Left cardiac atrium (tissue), 4 donors: ENCODE measurements at regions not wholly inside any gene's neighbourhood (a gene's known extent, or its start where the extent isn't known, plus 50 kb on each side); places are given as distances from the start of the nearest gene placed in this dataset.

ENCODE experiments used
- ATAC-seq, 2 donors: fragments of 200-7000 bp; cut with Tn5 transposase; one replicate each; pipeline ENCODE4 v1.9.1; 2020; ENCODE audit warnings: mild to moderate bottlenecking in 2 of 2, moderate library complexity in 2 of 2
- DNase-seq: peaks from one replicate; pipeline ENCODE4 v3.0.0-alpha.2; 2020
- intact Hi-C, 2 donors: fragments of 100-400 bp; cut with DNase I; formaldehyde crosslinking; loops; one replicate each; pipeline versions ENCODE4 v1.14.1 to v1.15.1; 2022 to 2023
- donor health status: DM: no; HTN: yes; CAD: no.
- donor health status: DM: no; HTN: yes; CAD: no; lungs with severe emphysema.
- donor health status: DM: yes; HTN: yes; CAD: no.
- donor health status: Dilated cardiomyopathy.

DNA sequence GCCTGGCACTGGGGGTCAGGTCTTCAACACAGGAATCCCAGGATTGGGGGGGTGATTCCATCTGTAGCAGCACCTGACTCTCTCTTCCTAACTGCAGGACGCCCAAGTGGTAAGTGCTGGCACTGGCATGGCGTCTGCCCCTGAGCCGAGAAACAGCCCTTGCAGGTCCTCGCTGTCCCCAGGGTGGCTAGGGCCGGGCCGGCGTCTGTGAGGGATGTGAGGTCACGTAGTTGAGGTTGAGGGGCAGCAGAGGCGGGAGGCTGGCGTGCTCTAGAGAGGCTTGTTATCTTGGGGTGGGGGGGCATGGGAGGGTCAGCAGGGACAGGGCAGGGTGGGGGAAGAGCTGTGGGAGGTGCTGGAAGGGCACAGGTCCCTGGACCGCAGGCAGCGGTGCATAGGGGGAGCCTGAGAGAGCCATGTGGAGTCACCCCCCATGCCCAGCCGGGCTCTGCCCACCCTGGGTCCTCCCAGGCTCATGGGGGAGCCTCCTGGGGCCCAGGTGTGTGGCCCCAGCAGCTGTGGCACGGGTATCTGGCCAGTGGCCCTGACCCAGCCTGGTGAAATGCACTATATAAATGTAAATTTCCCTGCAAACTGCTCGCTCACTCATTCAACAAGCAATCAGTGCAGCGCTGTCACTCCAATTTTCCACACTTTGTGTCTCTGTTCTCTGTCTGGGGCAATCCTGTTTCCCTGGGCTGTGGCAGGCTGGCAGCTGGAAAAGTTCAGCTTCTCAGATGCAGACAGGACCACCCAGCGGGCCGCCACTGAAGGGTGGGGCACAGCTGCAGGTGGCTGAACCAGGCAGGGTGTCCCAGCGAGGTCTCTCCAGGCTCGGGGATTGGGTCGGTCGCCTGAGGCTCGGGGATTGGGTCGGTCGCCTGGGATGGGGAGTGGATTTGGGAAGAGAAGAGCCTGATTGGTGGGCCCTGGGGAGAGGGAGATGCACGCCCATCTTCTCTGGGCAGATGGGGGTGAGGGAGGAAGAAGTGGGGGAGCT is 102.2 kb upstream of the NKX1-1 start:
- DNase-seq (no peak), ATAC-seq (no peak)
- intact Hi-C loops, result no loop called here

GRCh38 chr4:1506956-1507721 is 100.9 kb upstream of the NKX1-1 start:
- DNase-seq (no peak), ATAC-seq (no peak)
- intact Hi-C loops, result no loop called here

DNA sequence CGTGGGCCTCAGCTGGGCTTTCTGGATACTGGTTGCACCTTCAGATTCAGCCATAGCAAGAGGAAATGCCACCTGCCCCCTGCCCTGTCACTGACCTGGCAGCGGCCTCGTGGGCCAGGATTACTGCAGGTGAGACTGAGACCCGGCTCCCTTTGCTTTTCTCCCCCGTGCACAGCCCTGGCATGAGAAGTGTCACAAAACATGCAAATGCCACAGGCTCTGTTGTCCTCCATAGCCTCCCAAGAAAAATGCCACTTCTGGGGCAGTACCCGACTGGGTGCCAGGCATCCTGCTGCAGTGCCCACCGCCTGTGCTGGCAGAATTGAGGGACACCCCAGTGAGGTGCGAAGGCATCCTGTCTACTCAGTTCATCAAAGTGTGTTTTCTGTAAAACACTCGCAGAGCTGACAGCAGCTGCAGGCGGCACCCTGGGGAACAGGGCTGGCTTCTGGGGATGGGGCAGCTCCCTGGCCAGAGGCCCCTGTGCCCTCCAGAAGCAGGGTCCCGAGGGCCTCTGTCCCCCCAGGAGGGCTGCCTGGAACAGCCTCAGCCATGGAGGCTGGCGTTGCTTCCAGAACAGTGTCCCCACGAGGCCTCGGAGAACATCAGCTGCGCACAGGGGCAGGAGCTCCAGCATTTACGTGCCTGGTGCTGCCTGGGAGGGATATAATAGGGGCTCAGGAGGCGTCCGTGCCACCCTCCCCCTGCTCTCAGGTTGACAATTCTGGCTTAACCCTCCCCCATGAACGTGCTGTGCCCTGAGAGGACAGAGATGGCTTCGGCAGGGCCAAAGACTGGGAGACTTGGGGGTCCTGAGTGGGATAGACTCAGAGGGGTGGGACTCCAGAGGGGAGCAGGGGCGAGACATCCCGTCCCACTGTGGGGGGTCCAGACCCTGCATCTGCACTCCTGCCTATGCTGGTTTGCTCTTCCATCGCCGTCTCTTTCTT is 99.5 kb upstream of the NKX1-1 start:
- no peak for DNase-seq
- intact Hi-C loops, result no loop called here
- ATAC-seq, result no peak

GRCh38 chr4:1504595-1505500 is 98.6 kb upstream of the NKX1-1 start:
- DNase-seq, result no peak
- no peak for ATAC-seq
- intact Hi-C loops, result no loop called here

GRCh38 chr4:1503583-1504471 is 97.6 kb upstream of the NKX1-1 start:
- intact Hi-C loops, result no loop called here
- no peak for ATAC-seq
- peak; percentile 18 for DNase-seq

DNA sequence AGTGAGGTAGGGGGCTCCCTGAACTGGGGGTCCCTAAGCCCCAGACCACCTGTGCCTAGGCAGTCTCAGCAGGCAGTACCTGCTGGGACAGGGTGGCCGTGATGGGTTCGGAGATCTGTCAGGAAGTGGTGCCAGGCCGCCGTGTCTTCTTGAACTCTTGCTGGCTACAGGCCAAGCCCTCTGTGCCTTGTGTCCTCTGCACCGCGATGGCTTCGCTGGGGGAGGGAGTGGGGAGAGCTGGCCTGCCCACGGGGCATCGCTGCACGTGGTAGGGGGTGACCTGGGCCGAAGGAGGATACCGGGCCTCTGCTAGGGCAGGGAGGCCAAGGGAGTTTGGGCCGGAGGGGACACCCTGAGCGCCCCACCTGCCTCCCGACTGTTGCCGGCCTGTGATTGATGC is 96.7 kb upstream of the NKX1-1 start:
- intact Hi-C loops, result no loop called here
- DNase-seq, result no peak
- no peak for ATAC-seq

DNA sequence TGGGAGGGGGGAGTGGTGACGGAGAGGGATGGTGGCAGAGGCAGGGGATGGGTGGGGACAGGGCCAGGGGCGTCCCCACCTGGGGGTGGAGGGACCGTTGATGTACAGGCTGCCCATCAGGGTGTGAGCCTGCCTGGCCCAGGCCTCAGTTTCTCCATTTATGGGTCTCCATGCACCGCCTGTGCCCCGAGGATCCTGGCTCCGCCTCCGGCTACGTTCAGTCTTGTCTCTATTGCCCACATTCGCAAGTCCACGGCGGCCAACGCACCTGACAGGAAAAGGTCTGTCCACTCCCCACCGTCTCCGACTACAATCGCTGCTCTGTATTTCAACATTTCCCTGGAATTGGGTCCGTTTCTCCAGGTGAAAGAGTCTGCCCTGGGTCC is 96.3 kb upstream of the NKX1-1 start:
- intact Hi-C loops, result no loop called here
- ATAC-seq (no peak), DNase-seq (peak; percentile 17)

- DNase-seq (peak; percentile 14), ATAC-seq (peak in 1 of 2 donors; percentile 42)
- intact Hi-C loops, result no loop called here
Observed at GRCh38 chr4:1501754-1502500, 95.7 kb upstream of the NKX1-1 start.

DNA sequence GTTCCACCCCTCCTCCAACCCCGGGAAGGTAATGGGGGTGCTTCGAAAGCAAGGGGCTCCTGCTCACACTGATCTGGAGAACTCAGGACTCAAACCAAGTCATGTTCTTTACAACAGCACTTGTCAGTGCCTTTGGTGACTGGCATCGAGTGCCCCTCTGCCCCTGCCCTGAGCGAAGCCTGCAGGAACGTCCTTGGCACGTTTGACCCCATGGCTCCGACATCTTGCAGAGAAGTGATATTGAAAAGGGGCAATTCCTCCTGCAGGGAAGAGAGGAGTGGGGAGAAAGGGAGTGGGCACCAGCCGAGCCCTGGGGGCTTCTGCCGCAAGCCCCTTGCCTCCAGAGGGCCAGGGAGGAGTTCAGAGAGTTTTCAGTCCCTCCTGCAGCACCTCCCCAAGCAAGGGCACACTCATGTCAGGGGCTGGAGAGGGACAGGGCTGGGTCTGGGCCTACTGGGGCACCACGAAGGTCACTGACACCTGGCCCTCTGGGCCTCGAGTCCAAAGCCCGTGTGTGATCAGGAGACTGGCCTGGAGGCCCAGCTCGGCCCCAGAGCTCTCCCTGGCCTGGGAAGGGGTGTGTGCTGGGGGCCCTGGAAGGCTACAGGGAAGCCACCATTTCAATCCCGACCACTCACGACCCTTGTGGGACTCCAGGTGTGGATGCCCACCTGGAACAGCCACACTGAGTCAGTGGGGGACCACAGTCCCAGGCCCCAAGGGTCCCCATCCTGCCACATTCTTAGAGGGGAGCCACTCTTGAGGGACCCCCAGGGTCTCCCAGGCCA is 94.9 kb upstream of the NKX1-1 start:
- DNase-seq (no peak), ATAC-seq (no peak)
- intact Hi-C loops, result no loop called here

GRCh38 chr4:1500231-1500965 is 94.2 kb upstream of the NKX1-1 start:
- intact Hi-C loops, result no loop called here
- DNase-seq, result no peak

GRCh38 chr4:1499465-1499864 is 93.2 kb upstream of the NKX1-1 start:
- no peak for DNase-seq

More at GRCh38 chr4:1500231-1500965, 94.2 kb upstream of the NKX1-1 start:
- no peak for ATAC-seq

GRCh38 chr4:1497189-1497801 is 91.1 kb upstream of the NKX1-1 start:
- no peak for ATAC-seq
- no peak for DNase-seq
- intact Hi-C loops, result no loop called here

More at GRCh38 chr4:1499465-1499864, 93.2 kb upstream of the NKX1-1 start:
- intact Hi-C loops, result no loop called here
- ATAC-seq, result no peak

DNA sequence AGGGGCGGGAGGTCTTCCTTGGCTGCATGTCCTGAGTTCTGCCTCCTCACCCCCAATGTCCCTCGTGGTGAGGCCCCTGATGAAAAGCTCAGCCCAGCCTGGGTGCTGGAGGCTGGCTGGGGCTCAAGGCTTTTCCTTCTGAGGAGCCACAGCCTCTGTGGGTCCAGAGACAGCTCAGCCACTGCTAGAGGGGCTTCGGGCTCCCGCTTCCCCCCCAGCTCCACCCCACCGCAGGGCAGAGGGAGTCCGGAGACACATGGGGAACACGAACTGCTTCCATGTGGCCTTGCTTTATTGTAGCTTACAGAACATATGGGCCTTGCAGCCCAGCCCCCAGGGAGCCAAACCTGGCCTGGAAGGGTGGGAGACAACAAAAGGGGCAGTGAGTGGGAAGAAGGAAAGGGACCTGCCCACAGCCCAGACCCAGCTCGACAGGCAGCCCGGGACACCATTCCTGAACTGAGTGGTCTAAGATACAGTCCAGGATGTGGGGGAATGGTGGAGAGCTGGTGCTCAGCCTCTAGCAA is 89.9 kb upstream of the NKX1-1 start:
- no peak for DNase-seq
- intact Hi-C loops, result no loop called here
- ATAC-seq, result no peak

DNA sequence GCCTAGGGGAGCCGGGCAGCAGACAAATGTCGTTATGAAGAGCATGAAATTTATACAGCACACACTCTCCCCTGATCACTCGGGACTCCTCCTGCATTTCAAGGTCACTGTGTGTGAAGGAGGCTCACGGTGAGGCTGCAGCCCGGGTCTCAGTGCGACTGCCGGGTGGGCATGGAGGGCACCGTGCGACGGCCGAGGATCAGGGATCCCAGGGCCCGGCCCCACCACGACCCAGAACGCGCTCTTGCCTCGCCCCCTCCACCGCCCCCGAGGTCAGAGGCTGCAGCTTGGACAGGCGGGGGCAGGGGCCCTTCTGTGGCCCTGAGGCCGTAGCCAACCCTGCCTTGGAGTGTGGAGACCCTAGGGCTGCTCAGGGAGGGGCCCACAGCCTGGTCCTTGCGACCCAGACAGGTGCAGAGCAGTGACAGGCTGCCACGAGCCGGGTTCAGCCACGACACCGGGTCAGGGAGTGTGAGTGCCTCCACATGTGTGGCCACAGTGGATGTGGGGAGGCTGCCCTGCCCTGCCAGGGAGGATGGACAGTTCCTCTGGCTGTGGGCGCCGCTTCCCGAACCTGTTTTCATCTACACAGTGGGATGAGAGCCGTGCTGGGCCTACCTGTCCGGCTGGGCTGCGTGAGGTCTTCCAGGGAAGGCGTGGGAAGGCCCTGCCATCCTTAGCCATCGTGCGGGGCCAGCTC is 89.3 kb upstream of the NKX1-1 start:
- DNase-seq (no peak), ATAC-seq (no peak)
- intact Hi-C loops, result no loop called here
